OCI-LY1 (cell line): ENCODE measurements at regions not wholly inside any gene's neighbourhood (a gene's known extent, or its start where the extent isn't known, plus 50 kb on each side); places are given as distances from the start of the nearest gene placed in this dataset.

Source experiments
- H2AFZ ChIP-seq: fragments of 200-600 bp; sonication (generic), shearing (Covaris generic); 2 replicates; pipeline ENCODE4 v1.6.0; 2014; ENCODE audit warnings: antibody characterized with exemption, mild to moderate bottlenecking, low read length
- H3F3A ChIP-seq: fragments of 200-600 bp; sonication (generic), shearing (Covaris generic); 2 replicates; pipeline ENCODE4 v1.6.0; 2014; ENCODE audit warnings: mild to moderate bottlenecking, antibody characterized with exemption, low read length, moderate library complexity; ENCODE audit not compliant: insufficient read depth
- H3K27ac ChIP-seq: fragments of 200-600 bp; sonication (generic); 2 replicates; pipeline ENCODE4 v1.5.1; 2014; ENCODE audit warnings: low read length, mixed run types, mild to moderate bottlenecking, low read depth; ENCODE audit not compliant: poor library complexity, severe bottlenecking
- H3K27me3 ChIP-seq: fragments of 200-600 bp; sonication (generic); 2 replicates; pipeline ENCODE4 v1.6.0; 2014; ENCODE audit warnings: antibody characterized with exemption, mild to moderate bottlenecking, low read length, moderate library complexity; ENCODE audit not compliant: insufficient read depth
- H3K36me3 ChIP-seq: fragments of 200-600 bp; sonication (generic); 2 replicates; pipeline ENCODE4 v1.6.1; 2014; ENCODE audit warnings: mild to moderate bottlenecking, antibody characterized with exemption, low read length, moderate library complexity, mixed read lengths; ENCODE audit not compliant: insufficient read depth
- H3K4me1 ChIP-seq: fragments of 200-600 bp; sonication (generic); 2 replicates; pipeline ENCODE4 v1.5.1; 2014; ENCODE audit warnings: mild to moderate bottlenecking, low read length, moderate library complexity; ENCODE audit not compliant: insufficient read depth, severe bottlenecking
- H3K4me2 ChIP-seq: fragments of 200-600 bp; sonication (generic), shearing (Covaris generic); 2 replicates; pipeline ENCODE4 v1.6.1; 2014; ENCODE audit warnings: low read length
- H3K4me3 ChIP-seq: fragments of 200-600 bp; sonication (generic); 2 replicates; pipeline ENCODE4 v1.5.1; 2014; ENCODE audit warnings: low read length, low read depth, mild to moderate bottlenecking, mixed read lengths; ENCODE audit not compliant: poor library complexity, severe bottlenecking
- H3K79me2 ChIP-seq: fragments of 200-600 bp; shearing (Covaris generic); 2 replicates; pipeline ENCODE4 v1.6.1; 2016; ENCODE audit warnings: mixed run types, low read length, mixed read lengths; ENCODE audit not compliant: insufficient read depth
- H3K9ac ChIP-seq: fragments of 200-600 bp; sonication (generic), shearing (Covaris generic); 2 replicates; pipeline ENCODE4 v1.6.1; 2014; ENCODE audit warnings: mild to moderate bottlenecking, low read length, mixed read lengths
- H3K9me2 ChIP-seq: fragments of 200-600 bp; sonication (generic), shearing (Covaris generic); 2 replicates; pipeline ENCODE4 v1.6.1; 2014; ENCODE audit warnings: low read depth, mild to moderate bottlenecking, low read length, mixed read lengths
- H3K9me3 ChIP-seq: fragments of 200-600 bp; shearing (Covaris generic); 2 replicates; pipeline ENCODE4 v1.6.1; 2014; ENCODE audit warnings: low read length, mixed read lengths
- H4K20me1 ChIP-seq: fragments of 200-600 bp; sonication (generic), shearing (Covaris generic); 2 replicates; pipeline ENCODE4 v1.6.0; 2016; ENCODE audit warnings: mild to moderate bottlenecking, low read length; ENCODE audit not compliant: insufficient read depth
- EZH2 ChIP-seq: fragments of 200-600 bp; sonication (generic), shearing (Covaris generic); IDR thresholded peaks from 2 replicates; pipeline ENCODE4 v1.8.0; 2017; ENCODE audit warnings: borderline replicate concordance, mixed run types, mild to moderate bottlenecking, antibody characterized with exemption, low read length, moderate library complexity, mixed read lengths
- TF ChIP-seq, protein P1 (sequence below): fragments of 200-600 bp; sonication (generic), shearing (Covaris generic); IDR thresholded peaks from 2 replicates; pipeline ENCODE4 v1.5.1; 2017; ENCODE audit warnings: mild to moderate bottlenecking, antibody characterized with exemption, low read length, moderate library complexity, mixed read lengths

DNA sequence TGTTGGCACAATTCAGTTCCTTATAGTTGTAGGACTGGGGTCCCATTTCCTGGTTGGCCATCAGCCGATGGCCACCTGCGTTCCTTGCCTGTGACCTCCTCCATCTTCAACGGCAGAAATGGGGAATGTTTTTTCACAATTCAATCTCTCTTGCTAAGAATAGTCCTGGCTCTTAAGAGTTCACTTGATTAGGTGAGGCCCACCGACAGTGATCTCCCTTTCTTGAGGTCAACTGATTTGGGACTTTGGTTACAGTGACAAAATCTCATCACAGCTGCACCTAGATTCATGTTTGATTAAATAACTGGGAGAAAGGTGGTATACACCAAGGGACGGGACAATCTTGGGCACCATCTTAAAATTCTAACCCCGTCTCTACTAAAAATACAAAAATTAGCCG is 139.1 kb upstream of the DTNBP1 start:
- Histone ChIP-seq H3K4me2 (no peak overlapping the region), H3K9ac (no peak overlapping the region), H3K27me3 (no peaks in the 10 kb centered on the region), H4K20me1 (no peaks in the 10 kb centered on the region), H3K9me2 (no peaks in the 10 kb centered on the region), H3K79me2 (no peaks in the 10 kb centered on the region), H3K36me3 (no peaks in the 10 kb centered on the region), H3K27ac (no peak overlapping the region), H3K4me1 (no peaks in the 10 kb centered on the region), H3K9me3 (0 out of 2 replicates have a peak, but pooled peaks cover 5% of the 10 kb centered on the region), H3K4me3 (no peak overlapping the region), H2AFZ (no peak overlapping the region), H3F3A (no peaks in the 10 kb centered on the region)
- TF ChIP-seq, protein P1, sequence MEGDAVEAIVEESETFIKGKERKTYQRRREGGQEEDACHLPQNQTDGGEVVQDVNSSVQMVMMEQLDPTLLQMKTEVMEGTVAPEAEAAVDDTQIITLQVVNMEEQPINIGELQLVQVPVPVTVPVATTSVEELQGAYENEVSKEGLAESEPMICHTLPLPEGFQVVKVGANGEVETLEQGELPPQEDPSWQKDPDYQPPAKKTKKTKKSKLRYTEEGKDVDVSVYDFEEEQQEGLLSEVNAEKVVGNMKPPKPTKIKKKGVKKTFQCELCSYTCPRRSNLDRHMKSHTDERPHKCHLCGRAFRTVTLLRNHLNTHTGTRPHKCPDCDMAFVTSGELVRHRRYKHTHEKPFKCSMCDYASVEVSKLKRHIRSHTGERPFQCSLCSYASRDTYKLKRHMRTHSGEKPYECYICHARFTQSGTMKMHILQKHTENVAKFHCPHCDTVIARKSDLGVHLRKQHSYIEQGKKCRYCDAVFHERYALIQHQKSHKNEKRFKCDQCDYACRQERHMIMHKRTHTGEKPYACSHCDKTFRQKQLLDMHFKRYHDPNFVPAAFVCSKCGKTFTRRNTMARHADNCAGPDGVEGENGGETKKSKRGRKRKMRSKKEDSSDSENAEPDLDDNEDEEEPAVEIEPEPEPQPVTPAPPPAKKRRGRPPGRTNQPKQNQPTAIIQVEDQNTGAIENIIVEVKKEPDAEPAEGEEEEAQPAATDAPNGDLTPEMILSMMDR = no peak
- no peak for TF ChIP-seq EZH2

DNA sequence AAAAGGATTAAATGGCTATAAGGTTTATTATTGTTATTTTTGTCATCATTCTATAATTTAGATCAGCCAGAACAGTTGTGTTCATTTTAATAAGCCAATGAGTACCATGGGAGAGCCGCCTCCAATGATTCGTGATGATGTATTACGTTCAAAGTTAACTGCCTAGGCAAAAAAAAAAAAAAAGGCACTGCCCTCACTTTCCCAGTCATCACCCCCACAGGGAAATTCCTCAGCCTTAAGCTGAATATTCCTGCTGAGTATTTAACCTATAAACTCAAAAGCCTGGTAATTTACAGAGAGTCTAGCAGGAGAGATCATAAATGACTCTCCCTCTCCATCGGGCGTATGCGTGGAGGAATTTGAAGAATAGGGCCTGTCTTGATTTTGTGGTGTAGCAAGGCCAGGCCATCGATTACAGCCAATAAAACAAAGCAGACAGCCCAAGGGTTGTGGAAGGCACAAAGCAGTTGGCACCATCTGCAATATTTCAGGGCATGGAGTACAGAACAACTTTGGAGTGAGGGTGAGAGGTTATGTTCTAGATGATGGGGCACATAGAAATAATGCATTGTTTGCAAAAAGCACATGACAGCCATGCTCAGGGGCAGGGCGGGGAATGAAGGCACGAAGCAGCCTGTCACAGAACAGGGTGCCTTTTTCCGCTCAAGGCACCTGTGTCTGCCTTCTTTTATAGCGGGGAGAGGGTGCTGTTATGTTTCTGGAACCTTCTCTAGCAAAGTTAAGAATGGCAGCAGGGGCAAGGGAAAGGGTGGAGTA is 138.2 kb upstream of the DTNBP1 start:
- H3K4me3 ChIP-seq = no peak overlapping the region
- H3K79me2 ChIP-seq = no peaks in the 10 kb centered on the region
- H3K9ac ChIP-seq = no peak overlapping the region
- H3K9me2 ChIP-seq = no peaks in the 10 kb centered on the region
- H3F3A ChIP-seq = no peaks in the 10 kb centered on the region
- no peak overlapping the region for H3K4me2 ChIP-seq
- H3K27me3 ChIP-seq = no peaks in the 10 kb centered on the region
- H3K27ac ChIP-seq = no peak overlapping the region
- TF ChIP-seq EZH2 = no peak
- TF ChIP-seq, protein P1 = no peak
- no peaks in the 10 kb centered on the region for H3K4me1 ChIP-seq
- no peak overlapping the region for H2AFZ ChIP-seq
- H3K36me3 ChIP-seq = no peaks in the 10 kb centered on the region
- no peaks in the 10 kb centered on the region for H4K20me1 ChIP-seq
- 0 out of 2 replicates have a peak, but pooled peaks cover 5% of the 10 kb centered on the region for H3K9me3 ChIP-seq

DNA sequence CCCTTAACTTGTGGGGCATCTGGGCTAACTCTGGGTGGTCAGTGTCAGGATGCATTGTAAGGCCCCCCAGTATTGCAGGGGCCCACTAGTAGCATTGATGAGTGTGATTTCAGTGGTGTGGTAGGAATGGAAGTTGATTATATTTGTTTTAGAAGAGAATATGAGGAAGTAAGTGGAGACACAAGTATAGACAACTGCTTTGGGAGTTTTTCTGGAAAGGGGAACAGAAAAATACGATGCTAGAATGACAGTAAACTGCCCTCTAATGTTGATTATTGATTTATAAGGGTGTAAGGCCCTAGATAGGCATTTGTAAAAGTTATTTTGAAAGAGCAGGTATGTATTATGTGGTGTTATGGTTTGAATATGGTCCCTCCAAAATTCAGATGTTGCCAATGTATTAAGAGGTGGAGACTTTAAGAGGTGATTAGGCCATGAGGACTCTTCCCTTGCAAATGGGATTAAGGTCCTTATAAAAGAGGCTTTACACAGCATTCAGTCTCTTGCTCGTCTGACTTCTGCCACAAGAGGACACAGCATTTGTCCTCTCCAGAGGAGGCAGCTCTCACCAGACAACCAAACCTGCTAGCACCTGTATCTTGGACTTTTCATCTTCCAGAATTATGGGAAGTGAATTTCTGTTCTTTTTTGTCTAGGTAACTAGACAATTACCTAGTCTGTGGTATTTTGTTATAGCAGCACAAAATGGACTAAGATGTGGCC is 135.9 kb upstream of the DTNBP1 start:
- H3F3A ChIP-seq = no peaks in the 10 kb centered on the region
- no peak overlapping the region for H3K4me2 ChIP-seq
- H3K4me3 ChIP-seq = no peak overlapping the region
- 0 out of 2 replicates have a peak, but pooled peaks cover 5% of the 10 kb centered on the region for H3K9me3 ChIP-seq
- H3K9me2 ChIP-seq = no peaks in the 10 kb centered on the region
- no peaks in the 10 kb centered on the region for H3K4me1 ChIP-seq
- H4K20me1 ChIP-seq = no peaks in the 10 kb centered on the region
- no peak overlapping the region for H2AFZ ChIP-seq
- H3K9ac ChIP-seq = no peak overlapping the region
- no peak overlapping the region for H3K27ac ChIP-seq
- no peaks in the 10 kb centered on the region for H3K36me3 ChIP-seq
- H3K27me3 ChIP-seq = no peaks in the 10 kb centered on the region
- H3K79me2 ChIP-seq = no peaks in the 10 kb centered on the region
- TF ChIP-seq EZH2 = no peak
- TF ChIP-seq, protein P1 = no peak
